ENCODE measurements at regions not wholly inside any gene's neighbourhood (a gene's known extent, or its start where the extent isn't known, plus 50 kb on each side); places are given as distances from the start of the nearest gene placed in this dataset.

GRCh38 chr12:91616416-91616815, 433.8 kb upstream of the DCN start:
- TF ChIP-seq ZNF274 (IDR thresholded peaks at IDR 0.05; ENCODE audit: low read depth, low read length) = no peak
- TF ChIP-seq YY1 (IDR thresholded peaks at IDR 0.05; ENCODE audit: insufficient read depth, insufficient read length) = no peak
- TF ChIP-seq SUZ12 (IDR thresholded peaks at IDR 0.05; ENCODE audit: extremely low read depth, insufficient read depth, insufficient read length) = no peak
